GM19023 (cell line): ENCODE measurements at regions not wholly inside any gene's neighbourhood (a gene's known extent, or its start where the extent isn't known, plus 50 kb on each side); places are given as distances from the start of the nearest gene placed in this dataset.
"Not testable (repeated sequence)": the region's sequence is repeated elsewhere in the genome, so short reads cannot be mapped to it uniquely, and the experiment has no call there.

Experiments used
- ATAC-seq: cut with Tn5 transposase; IDR thresholded peaks from one replicate; pipeline ENCODE4 v1.9.1; 2021; ENCODE audit warnings: mild to moderate bottlenecking, moderate library complexity; ENCODE audit not compliant: unreplicated experiment

DNA sequence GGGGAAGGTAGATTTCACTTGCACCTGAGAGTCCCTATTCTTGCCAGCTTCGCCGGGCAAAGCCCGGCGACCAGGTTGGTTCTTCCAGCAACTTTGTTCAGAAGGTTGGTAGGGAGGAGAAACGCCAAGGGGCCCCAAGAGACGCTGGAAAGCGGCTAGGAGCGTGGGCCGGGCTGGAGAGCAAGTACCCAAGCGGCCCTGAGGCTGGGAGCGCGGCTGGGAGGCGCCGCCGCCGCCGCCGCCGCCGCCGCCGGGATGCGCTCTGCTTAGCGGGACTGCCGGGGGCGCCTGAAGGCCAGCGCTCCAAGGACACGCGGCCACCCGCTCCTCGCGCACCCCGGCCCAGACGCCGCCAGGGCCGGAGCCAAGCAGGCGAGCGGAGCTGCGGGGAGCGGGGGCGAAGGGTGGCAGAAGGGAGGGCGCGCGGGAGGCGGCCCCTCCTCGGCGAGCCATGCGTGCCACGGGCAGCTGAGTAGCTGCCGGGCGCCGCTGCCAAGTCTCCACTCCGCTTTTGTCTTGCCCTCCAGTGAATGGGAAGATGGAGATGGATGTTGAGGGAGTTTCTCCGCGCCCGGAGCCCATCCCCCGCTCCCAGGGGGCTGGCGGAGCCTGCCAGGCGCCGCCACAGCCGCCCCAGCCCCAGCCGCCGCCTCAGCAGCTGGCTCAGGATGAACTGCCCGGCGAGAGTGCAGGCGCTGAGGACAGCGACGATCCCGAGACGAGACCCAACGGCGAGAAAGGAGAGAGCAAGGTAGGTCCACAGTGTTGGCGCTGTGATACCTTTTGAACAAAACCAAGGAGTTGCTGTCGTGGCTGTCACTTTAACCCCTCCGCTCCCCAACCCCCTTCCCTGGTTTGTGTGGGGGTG lies 227.4 kb upstream of the AZI2 start:
- no peak for ATAC-seq

- no peak for ATAC-seq
These were observed 228.1 kb upstream of the AZI2 start for GRCh38 chr3:28576614-28577200.

DNA sequence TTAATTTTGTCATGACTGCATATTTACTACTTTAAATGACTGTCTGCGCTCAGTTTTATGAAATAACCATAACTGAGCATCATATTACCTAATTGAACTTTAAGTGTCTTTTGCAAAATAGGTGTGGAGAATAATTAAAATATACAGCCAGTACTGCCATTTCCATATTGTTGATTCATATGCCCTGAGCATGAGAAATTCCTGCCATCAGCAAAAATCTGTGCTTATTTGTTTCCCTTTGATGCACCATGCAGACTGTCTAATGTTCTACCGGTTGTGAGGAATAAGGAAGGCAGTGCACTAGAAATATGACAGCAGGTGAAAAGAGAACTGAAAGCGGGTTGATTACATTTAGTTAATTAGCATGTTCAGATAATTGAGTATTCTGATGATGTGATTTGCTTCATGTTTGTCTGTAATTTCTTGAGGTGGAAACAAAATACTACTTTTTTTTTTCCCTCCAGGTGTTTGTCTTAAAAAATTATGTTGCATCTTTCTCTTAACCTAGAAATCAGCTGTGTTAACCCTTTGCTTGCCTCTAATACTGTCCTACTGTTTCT lies 229.4 kb upstream of the AZI2 start:
- ATAC-seq: no peak

GRCh38 chr3:28586325-28586724 lies 237.7 kb upstream of the AZI2 start:
- ATAC-seq: no peak

DNA sequence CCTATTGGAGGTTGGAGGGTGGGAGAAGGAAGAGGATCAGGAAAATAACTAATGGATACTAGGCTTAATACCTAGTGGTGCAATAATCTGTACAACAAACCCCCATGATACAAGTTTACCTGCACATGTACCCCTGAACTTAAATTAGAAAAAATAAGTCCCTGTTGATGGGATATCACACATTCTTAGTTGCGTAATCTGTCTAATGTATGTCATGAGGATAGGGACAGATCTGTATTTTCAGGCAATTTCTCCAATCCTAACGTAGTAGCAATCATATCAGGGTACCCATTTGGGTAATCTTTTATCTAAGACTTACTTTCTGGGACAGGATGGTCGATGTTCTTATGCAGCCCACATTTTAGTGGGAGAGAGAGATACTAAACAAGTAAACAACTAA lies 239.1 kb upstream of the AZI2 start:
- ATAC-seq: no peak

DNA sequence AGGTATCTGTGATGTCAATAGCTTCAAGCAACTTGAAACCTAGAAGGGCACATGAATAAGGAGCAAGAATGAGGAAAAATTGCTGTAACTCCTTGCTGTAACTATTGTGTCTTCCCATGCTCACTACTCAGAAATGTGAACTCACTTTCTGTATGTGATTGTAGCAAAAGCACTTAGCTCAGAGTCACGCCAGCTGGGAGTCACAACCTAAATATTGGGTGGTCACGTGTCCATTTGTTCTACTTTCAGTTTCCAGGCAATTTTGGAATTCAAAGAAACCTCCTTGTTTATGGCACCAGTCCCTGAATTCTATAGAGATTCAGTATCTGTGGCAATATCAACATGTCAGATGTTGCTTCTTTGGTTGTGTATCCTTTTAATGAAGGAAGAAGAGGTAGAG lies 241.6 kb upstream of the AZI2 start:
- ATAC-seq: no peak

DNA sequence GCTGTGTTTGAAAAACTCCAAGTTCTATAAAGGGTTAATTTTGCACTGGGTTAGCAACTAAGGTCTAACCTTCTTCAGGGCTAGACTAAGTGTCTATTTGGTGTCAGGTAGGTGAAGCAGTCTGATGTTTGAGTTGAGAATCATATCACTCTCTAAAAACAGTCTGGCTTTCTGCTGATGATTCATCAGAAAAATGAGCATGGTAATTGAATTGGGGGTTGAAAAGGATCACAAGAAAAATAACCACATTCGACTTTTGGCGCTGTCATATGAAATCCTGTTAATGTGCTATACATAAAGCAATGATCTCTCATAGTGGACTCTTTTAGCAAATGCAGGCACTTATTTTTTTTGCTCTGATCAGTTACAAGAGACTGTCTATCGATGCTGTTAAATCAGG lies 242.2 kb upstream of the AZI2 start:
- ATAC-seq: no peak

DNA sequence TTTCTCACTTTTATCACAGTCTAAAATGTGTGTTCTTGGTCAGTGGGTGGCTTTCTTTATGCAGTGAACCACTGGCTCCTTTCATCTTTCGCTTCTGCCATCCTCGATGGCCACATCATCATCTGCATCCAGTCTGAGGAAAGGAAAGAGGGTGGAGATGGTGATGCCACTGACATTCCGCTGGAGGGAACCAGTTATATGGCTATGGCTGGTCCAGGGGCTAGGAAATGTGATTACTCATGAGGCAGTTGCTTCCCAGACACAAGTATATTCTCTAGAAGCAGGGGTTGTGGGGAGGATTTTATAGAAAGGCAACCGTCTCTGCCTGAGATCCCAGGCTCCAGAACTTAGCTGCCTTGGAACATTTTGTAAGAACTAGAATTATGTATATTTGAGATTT lies 246.7 kb upstream of the AZI2 start:
- ATAC-seq: no peak

DNA sequence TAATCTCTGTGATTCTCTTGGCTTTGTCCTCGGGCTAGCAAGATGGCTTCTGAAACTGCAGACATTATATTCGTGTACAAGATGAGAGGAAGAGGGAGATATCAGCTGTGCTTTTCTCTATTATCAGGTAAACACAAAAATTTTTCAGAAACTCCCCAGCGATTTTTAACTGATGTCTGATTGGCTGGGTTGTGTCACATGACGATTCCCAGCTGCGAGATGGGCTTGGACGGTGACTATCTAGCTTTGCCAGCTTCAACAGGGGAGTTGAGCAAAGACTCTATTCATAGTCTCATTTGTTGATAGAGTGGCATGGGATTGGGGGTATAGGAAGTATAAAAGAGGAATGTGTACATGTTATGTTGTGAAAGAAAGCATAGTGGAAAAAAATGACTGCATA lies 248.8 kb upstream of the AZI2 start:
- ATAC-seq: no peak

- ATAC-seq: no peak
These were observed 249.5 kb upstream of the AZI2 start for GRCh38 chr3:28598165-28598564.

- ATAC-seq: no peak
These were observed 252.7 kb upstream of the AZI2 start for GRCh38 chr3:28601291-28601690.

- ATAC-seq: no peak
These were observed 257.7 kb upstream of the AZI2 start for GRCh38 chr3:28606283-28606682.

GRCh38 chr3:28612232-28612631 lies 263.6 kb upstream of the AZI2 start:
- no peak for ATAC-seq

DNA sequence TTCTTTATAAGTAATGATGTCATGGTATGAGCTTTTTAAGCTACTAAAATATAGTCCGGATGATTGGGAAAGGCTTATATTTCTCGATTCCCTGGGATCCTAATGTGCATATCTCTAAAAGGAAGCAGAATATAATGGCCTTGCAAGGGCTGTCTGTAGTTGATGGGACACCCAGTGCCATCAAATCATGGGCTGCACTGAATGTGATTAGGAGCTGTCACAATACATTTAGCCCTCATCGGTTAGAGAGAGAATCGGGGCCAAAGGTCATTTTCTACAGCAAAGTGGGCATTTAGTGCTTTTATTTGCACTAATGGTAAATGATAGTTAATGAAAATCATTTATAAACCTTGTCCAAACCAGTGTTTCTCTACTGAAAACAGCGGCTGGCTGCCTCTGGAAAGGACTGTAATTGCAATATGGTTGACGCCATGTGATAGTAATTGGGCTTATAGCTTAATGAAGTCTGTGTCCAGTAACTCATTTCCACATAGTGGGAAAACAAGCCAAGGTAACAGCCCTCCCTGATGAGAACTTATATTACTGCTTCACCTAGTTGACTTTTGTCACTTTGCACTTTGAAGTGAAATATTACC lies 265.0 kb upstream of the AZI2 start:
- no peak for ATAC-seq

- ATAC-seq: no peak
These were observed 266.4 kb upstream of the AZI2 start for GRCh38 chr3:28615071-28615470.

GRCh38 chr3:28615971-28616370 lies 267.3 kb upstream of the AZI2 start:
- ATAC-seq: no peak

- ATAC-seq: no peak
These were observed 269.2 kb upstream of the AZI2 start for GRCh38 chr3:28617821-28618220.

GRCh38 chr3:28623106-28623505 lies 274.5 kb upstream of the AZI2 start:
- ATAC-seq: no peak

GRCh38 chr3:28624084-28624483 lies 275.5 kb upstream of the AZI2 start:
- no peak for ATAC-seq

- not testable (repeated sequence) for ATAC-seq
These were observed 279.2 kb upstream of the AZI2 start for GRCh38 chr3:28627843-28628242.

- no peak for ATAC-seq
These were observed 285.4 kb upstream of the AZI2 start for GRCh38 chr3:28634019-28634418.

GRCh38 chr3:28637742-28638141 lies 289.1 kb upstream of the AZI2 start:
- peak; percentile 49 for ATAC-seq
